SU-DHL-6 (cell line): ENCODE measurements at regions not wholly inside any gene's neighbourhood (a gene's known extent, or its start where the extent isn't known, plus 50 kb on each side); places are given as distances from the start of the nearest gene placed in this dataset.

Source experiments
- H2AFZ ChIP-seq: fragments of 200-600 bp; sonication (generic); 2 replicates; pipeline ENCODE4 v1.6.1; 2014; ENCODE audit warnings: low read depth, mild to moderate bottlenecking, moderate library complexity, mixed read lengths, antibody characterized with exemption, low read length; ENCODE audit not compliant: severe bottlenecking
- H3F3A ChIP-seq: fragments of 200-600 bp; shearing (Covaris generic); 2 replicates; pipeline ENCODE4 v1.6.0; 2016; ENCODE audit warnings: antibody characterized with exemption, mild to moderate bottlenecking; ENCODE audit not compliant: insufficient read depth
- H3K27ac ChIP-seq: fragments of 200-600 bp; sonication (generic); 2 replicates; pipeline ENCODE4 v1.5.1; 2016; ENCODE audit warnings: low read depth, mild to moderate bottlenecking, low read length, moderate library complexity, mixed read lengths
- H3K27me3 ChIP-seq: fragments of 200-600 bp; sonication (generic), shearing (Covaris generic); 2 replicates; pipeline ENCODE4 v1.6.0; 2014; ENCODE audit warnings: mild to moderate bottlenecking, low read length
- H3K36me3 ChIP-seq: fragments of 200-600 bp; sonication (generic); 2 replicates; pipeline ENCODE4 v1.6.1; 2014; ENCODE audit warnings: mild to moderate bottlenecking, low read length, mixed read lengths
- H3K4me2 ChIP-seq: fragments of 300-600, 200-600 bp; shearing (Covaris generic), sonication (generic); 2 replicates; pipeline ENCODE4 v1.6.0; 2014; ENCODE audit warnings: low read length, low read depth, mild to moderate bottlenecking; ENCODE audit not compliant: poor library complexity, severe bottlenecking
- H3K4me3 ChIP-seq: fragments of 200-600 bp; sonication (generic); 2 replicates; pipeline ENCODE4 v1.5.1; 2014; ENCODE audit warnings: antibody characterized with exemption, low read length, mild to moderate bottlenecking, mixed read lengths; ENCODE audit not compliant: insufficient read depth, poor library complexity, severe bottlenecking
- H3K79me2 ChIP-seq: fragments of 200-600 bp; sonication (generic); 2 replicates; pipeline ENCODE4 v1.6.1; 2014; ENCODE audit warnings: mild to moderate bottlenecking, low read length, moderate library complexity; ENCODE audit not compliant: insufficient read depth
- H3K9ac ChIP-seq: fragments of 200-600 bp; sonication (generic); 2 replicates; pipeline ENCODE4 v1.7.0; 2014; ENCODE audit warnings: mild to moderate bottlenecking, low read length
- H3K9me2 ChIP-seq: fragments of 200-600 bp; sonication (generic); replicated peaks from 2 replicates; pipeline ENCODE4 v1.6.1; 2014; ENCODE audit warnings: low read length; ENCODE audit not compliant: insufficient read depth
- H3K9me3 ChIP-seq: fragments of 200-600 bp; sonication (generic); 2 replicates; pipeline ENCODE4 v1.6.1; 2014; ENCODE audit warnings: low read length, mixed read lengths; ENCODE audit not compliant: insufficient read depth
- H4K20me1 ChIP-seq: fragments of 200-600 bp; sonication (generic); 2 replicates; pipeline ENCODE4 v1.6.1; 2014; ENCODE audit warnings: low read depth, mild to moderate bottlenecking, antibody characterized with exemption, low read length, moderate library complexity, mixed read lengths
- CTCF ChIP-seq: fragments of 200-600 bp; sonication (generic); IDR thresholded peaks from one replicate; pipeline ENCODE4 v1.5.1; 2017; ENCODE audit warnings: antibody characterized with exemption, mild to moderate bottlenecking, low read length, moderate library complexity; ENCODE audit not compliant: insufficient read depth, poor library complexity, severe bottlenecking
- EZH2phosphoT487 ChIP-seq: fragments of 200-600 bp; sonication (generic), shearing (Covaris generic); conservative IDR thresholded peaks from 2 replicates; pipeline ENCODE4 v1.6.1; 2018; ENCODE audit warnings: mild to moderate bottlenecking, antibody characterized with exemption, low read length, moderate library complexity, mixed read lengths

- Histone ChIP-seq H3K4me3 (no peak overlapping the region), H3K9ac (no peak overlapping the region), H3K4me2 (no peak overlapping the region), H3K9me3 (no peaks in the 10 kb centered on the region), H3K79me2 (no peaks in the 10 kb centered on the region), H3F3A (no peaks in the 10 kb centered on the region), H3K27ac (no peak overlapping the region), H3K27me3 (no peaks in the 10 kb centered on the region), H4K20me1 (no peaks in the 10 kb centered on the region), H2AFZ (no peak overlapping the region), H3K9me2 (no peaks in the 10 kb centered on the region), H3K36me3 (no peaks in the 10 kb centered on the region)
- TF ChIP-seq CTCF = no peak
Measured at GRCh38 chr6:145090801-145091585, 644.3 kb downstream of the EPM2A start.

GRCh38 chr6:145091586-145092142 is 643.7 kb downstream of the EPM2A start:
- Histone ChIP-seq H3K9me3 (no peaks in the 10 kb centered on the region), H3K4me2 (no peak overlapping the region), H3K9me2 (no peaks in the 10 kb centered on the region), H3K27me3 (no peaks in the 10 kb centered on the region), H3K79me2 (no peaks in the 10 kb centered on the region), H3K9ac (no peak overlapping the region), H2AFZ (no peak overlapping the region), H3K36me3 (no peaks in the 10 kb centered on the region), H4K20me1 (no peaks in the 10 kb centered on the region), H3F3A (no peaks in the 10 kb centered on the region), H3K27ac (no peak overlapping the region), H3K4me3 (no peak overlapping the region)
- no peak for TF ChIP-seq CTCF

GRCh38 chr6:145092554-145092953 is 642.8 kb downstream of the EPM2A start:
- Histone ChIP-seq H3K27me3 (no peaks in the 10 kb centered on the region), H3K9me2 (no peaks in the 10 kb centered on the region), H4K20me1 (no peaks in the 10 kb centered on the region), H3K4me3 (no peak overlapping the region), H3K9me3 (no peaks in the 10 kb centered on the region), H3K4me2 (no peak overlapping the region), H3K9ac (no peak overlapping the region), H3K79me2 (no peaks in the 10 kb centered on the region), H3F3A (no peaks in the 10 kb centered on the region), H3K36me3 (no peaks in the 10 kb centered on the region), H2AFZ (no peak overlapping the region), H3K27ac (no peak overlapping the region)
- TF ChIP-seq EZH2phosphoT487 = no peak
- TF ChIP-seq CTCF = no peak
